Ovary (tissue), 3 donors: ENCODE measurements at regions not wholly inside any gene's neighbourhood (a gene's known extent, or its start where the extent isn't known, plus 50 kb on each side); places are given as distances from the start of the nearest gene placed in this dataset.
"Not testable (repeated sequence)": the region's sequence is repeated elsewhere in the genome, so short reads cannot be mapped to it uniquely, and the experiment has no call there.

Experiments
- EP300 ChIP-seq: sonication (generic); formaldehyde crosslinking; IDR thresholded peaks from one replicate; pipeline ENCODE4 v1.6.1; 2017; ENCODE audit warnings: antibody characterized with exemption
- POLR2A ChIP-seq: fragments of 450-650 bp; IDR thresholded peaks from one replicate; pipeline ENCODE4 v1.6.1; 2017; ENCODE audit warnings: antibody characterized with exemption, mild to moderate bottlenecking, moderate library complexity
- TF ChIP-seq, protein P1 (sequence below), 3 donors: fragments of 450-650 bp in 2 of 3; fragments of 200-600 bp in 1 of 3; IDR thresholded peaks; one replicate each; pipeline versions ENCODE4 v1.5.1 to v1.8.0; 2016 to 2022; ENCODE audit warnings: antibody characterized with exemption in 3 of 3, mild to moderate bottlenecking in 1 of 3
- donor health status: DM: no; HTN: no; CAD: no.

DNA sequence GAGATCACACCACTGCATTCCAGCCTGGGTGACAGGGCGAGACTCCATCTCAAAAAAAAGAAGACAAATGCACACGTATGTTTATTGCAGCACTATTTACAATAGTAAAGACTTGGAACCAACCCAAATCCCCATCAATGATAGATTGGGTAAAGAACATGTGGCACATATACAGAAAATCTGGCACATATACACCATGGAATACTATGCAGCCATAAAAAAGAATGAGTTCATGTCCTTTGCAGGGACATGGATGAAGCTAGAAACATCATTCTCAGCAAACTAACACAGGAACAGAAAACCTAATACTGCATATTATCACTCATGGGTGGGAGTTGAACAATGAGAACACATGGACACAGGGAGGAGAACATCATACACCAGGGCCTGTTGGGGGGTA is 54.5 kb upstream of the KMT2E start:
- TF ChIP-seq, protein P1, sequence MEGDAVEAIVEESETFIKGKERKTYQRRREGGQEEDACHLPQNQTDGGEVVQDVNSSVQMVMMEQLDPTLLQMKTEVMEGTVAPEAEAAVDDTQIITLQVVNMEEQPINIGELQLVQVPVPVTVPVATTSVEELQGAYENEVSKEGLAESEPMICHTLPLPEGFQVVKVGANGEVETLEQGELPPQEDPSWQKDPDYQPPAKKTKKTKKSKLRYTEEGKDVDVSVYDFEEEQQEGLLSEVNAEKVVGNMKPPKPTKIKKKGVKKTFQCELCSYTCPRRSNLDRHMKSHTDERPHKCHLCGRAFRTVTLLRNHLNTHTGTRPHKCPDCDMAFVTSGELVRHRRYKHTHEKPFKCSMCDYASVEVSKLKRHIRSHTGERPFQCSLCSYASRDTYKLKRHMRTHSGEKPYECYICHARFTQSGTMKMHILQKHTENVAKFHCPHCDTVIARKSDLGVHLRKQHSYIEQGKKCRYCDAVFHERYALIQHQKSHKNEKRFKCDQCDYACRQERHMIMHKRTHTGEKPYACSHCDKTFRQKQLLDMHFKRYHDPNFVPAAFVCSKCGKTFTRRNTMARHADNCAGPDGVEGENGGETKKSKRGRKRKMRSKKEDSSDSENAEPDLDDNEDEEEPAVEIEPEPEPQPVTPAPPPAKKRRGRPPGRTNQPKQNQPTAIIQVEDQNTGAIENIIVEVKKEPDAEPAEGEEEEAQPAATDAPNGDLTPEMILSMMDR (IDR thresholded peaks at IDR 0.05) = not testable (repeated sequence)
- TF ChIP-seq POLR2A, EP300: not testable (repeated sequence)
